GM21825 (cell line): ENCODE measurements at regions not wholly inside any gene's neighbourhood (a gene's known extent, or its start where the extent isn't known, plus 50 kb on each side); places are given as distances from the start of the nearest gene placed in this dataset.

Experiments used
- ATAC-seq: cut with Tn5 transposase; IDR thresholded peaks from one replicate; pipeline ENCODE4 v1.9.1; 2021; ENCODE audit warnings: mild to moderate bottlenecking, moderate library complexity; ENCODE audit not compliant: unreplicated experiment

DNA sequence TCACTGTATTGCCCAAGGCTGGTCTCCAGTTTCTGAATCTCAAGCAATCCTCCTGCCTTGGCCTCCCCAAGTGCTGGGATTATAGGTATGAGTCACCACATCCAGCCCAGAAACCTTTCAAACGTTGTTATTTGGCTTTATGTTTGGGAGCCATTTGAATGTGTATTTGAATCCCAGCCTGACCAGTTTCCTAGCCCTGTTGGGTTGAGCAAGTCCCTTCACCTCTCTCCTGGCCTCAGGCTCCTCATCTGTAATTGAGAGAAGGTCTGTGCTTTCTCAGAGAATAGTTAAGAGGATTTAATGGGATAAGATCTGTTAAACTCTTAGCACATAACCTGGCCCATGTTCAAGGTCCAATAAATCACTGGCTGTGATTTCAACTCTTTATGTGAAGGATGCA is 385.8 kb upstream of the RBFOX1 start:
- ATAC-seq = no peak

- ATAC-seq = no peak
Measured at GRCh38 chr16:6946106-6946505, 386.5 kb upstream of the RBFOX1 start.

GRCh38 chr16:6940968-6941367 is 391.7 kb upstream of the RBFOX1 start:
- no peak for ATAC-seq

DNA sequence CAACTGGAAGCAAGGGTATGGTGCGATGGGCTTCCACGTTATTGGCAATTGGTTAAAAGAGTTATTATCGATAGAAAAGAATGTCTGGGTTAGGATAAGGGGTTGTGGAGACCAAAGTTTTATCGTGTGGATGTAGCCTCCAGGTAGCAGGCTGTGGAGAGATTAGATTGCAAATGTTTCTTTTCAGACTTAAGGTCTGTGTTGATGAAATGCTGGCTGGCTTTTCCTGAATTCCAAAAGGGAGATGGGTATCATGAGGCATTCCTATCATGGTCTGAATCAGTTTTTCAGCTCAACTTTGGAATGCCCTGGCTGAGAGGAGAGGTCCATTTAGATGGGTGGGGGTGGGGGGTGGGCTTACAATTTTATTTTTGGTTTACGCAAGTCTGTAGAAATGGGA is 395.0 kb upstream of the RBFOX1 start:
- no peak for ATAC-seq

DNA sequence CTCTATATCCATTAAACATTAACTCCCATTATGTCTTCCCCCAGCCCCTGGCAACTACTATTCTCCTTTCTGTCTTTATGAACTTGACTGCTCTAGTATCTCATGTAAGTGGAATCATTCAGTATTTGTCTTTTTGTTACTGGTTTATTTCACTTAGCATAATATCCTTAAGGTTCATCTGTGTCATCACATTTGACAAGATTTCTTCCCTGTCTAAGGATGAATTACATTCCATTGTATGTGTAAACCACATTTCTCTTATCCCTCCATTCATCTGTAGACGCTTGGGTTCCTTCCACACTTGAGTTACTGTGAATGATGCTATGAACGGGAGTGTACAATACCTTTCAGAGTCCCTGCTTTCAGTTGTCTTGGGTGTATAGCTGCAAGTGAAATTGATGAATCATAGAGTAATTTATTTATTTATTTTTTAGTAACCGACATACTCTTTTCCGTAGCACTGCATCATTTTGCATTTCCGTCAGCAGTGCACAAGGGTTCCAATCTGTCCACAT is 399.7 kb upstream of the RBFOX1 start:
- ATAC-seq = no peak

GRCh38 chr16:6929868-6930267 is 402.8 kb upstream of the RBFOX1 start:
- no peak for ATAC-seq

GRCh38 chr16:6926762-6927161 is 405.9 kb upstream of the RBFOX1 start:
- ATAC-seq = no peak

GRCh38 chr16:6926341-6926740 is 406.3 kb upstream of the RBFOX1 start:
- no peak for ATAC-seq

GRCh38 chr16:6918646-6919045 is 414.0 kb upstream of the RBFOX1 start:
- ATAC-seq = no peak

DNA sequence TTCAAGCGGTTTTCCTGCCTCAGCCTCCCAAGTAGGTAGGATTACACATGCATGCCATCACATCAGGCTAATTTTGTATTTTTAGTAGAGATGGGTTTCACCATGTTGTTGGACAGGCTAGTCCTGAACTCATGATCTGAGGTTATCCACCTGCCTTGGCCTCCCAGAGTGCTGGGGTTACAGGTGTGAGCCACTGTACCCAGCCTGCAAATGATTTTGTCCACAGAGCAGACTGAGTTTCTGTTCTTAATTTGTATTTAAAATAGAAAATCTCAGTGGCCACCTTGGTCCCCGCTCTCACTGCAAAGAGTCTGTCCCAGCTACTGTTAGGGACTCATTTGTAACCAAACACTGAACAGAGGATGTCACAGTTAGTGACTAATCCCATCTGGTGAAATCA is 415.7 kb upstream of the RBFOX1 start:
- ATAC-seq = no peak

- ATAC-seq = no peak
Measured at GRCh38 chr16:6913566-6913965, 419.1 kb upstream of the RBFOX1 start.

DNA sequence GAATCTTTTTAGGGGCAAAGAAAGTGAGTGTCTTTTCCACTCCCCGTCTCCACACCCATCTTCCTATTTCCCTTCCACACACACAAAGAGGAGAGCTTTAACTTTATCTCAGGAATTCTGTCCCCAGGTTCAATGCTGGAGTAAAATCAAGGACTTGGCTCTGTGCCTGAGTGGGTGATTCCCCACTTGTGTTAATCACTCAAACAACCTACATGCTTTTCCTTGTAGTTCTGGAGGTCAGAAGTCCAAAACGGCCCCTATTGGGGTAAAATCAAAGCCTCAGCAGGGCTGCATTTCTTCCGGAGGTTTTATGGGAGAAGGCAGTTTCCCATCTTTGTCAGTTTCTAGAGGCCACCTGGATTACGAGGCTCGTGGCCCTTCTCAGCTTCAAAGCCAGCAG is 422.3 kb upstream of the RBFOX1 start:
- ATAC-seq = no peak

DNA sequence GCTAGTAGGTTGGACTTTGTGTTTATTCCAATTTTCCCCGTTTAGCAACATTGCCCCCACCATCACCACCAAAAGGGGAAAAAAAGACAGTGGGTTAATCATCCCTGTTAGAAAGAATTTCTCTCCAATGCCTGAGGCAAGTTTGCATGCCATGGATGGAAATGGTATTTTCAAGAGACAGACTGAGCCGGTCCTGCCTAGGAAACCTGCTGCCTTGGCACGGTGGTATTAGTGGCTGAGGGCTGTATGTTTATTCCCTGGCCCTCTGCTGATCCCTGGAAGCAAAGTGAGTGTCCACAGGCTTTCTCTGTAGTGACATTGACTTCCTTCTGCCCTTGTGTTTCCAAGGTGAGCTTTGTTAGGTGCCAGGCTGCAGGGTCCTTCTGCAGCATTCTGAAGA is 427.0 kb upstream of the RBFOX1 start:
- no peak for ATAC-seq

DNA sequence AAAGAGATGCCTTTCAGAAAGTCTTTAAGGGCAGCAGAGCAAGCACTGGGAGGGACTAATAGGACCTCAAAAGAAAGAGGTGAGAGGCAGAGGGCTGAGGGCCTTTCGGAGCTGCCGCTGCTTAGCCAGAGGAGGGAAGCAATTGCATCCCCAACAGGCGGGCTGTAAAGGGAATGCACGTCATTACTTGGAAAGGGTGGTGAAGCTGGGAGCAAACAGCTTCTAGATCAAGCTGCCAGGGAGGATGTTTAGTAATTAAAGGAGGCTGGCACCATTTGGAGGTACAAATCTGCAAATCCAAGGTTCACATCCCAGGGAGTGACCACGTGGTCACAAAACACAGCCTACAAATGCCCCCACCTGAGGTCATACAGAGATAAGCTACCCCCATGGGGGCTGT is 429.0 kb upstream of the RBFOX1 start:
- no peak for ATAC-seq

DNA sequence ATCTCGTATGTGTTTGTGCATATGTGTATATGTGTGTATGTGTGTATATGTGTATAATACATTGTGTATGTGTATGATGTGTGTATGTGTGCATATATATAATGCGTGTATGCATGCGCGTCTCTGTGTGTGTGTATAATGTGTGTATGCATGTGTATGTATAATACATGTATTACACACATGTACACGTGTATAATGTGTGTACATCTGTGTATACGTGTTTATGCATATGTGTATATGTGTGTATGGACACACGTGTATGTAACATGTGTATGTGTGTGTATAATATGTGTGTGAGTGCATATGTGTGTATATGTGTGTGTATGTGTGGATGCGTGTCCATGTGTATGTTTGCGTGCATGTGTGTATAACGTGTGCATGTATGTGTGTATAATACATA is 433.7 kb upstream of the RBFOX1 start:
- no peak for ATAC-seq

DNA sequence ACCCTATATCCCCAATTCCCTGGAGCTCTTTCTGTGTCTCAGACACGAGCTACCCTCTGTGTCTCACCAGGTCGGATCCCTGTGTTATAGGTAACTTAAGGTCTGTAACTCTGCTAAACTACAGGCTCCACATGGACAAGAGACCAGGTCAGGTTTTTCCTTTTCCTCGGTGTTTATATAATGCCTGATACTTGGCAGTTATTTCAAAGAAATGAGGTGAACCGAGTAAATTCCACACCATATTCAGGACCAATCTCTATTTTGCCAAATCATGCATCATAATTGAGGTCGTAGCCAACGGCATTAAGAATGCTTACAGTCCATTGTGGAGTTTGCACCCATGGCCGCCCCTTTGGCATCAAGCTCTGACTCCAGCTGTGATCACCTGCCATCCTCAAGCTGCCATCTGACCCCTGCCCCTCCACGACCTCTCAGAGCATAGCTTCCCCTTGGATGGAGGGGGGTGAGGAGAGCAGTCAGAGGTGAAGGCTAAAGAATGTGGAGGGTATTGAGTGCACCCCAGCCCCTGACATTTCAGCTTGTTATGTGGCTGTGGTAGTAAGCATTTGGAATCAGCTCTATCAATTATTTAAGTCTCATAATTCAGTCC is 434.7 kb upstream of the RBFOX1 start:
- ATAC-seq = no peak

- no peak for ATAC-seq
Measured at GRCh38 chr16:6892966-6893365, 439.7 kb upstream of the RBFOX1 start.

DNA sequence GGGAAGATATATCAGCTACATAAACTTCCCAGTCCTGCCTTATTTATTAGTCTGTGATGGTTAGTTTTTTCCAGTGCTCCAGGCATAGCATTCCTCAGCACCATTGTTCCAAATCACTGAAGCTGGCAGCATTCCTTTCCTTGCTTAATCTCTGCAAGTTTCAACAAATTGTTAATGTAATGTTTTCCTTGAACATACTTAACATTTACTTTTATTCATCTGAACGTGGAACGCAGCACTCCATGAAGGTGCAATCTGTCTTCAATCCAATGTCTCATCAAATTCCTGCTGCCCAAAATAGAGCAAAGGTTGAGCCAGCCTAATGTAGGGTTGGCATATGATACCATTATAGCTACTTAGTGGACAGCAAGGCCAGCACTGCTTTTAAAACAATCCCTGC is 441.1 kb upstream of the RBFOX1 start:
- no peak for ATAC-seq

DNA sequence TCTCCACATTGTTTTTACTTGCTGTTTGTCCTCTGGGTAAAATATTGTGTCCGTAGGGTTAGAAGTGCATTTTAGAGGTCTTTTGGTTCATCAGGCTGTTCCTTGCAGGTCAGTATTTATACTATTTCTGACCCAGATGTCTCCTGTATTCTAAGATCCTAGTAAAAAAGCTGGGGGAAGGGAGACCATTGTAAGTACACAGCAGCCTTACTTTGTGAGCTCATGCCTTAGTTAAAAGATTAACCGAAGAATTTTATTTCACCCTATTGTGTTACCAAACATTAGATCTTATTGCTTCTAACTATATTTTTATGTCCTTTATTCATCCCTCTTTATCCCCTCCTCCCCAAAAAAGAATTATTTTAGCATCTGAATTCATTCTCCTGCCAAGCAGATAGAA is 444.1 kb upstream of the RBFOX1 start:
- ATAC-seq = no peak

GRCh38 chr16:6884002-6884401 is 448.6 kb upstream of the RBFOX1 start:
- no peak for ATAC-seq

- ATAC-seq = no peak
Measured at GRCh38 chr16:6880263-6880662, 452.4 kb upstream of the RBFOX1 start.

- no peak for ATAC-seq
Measured at GRCh38 chr16:6864671-6865070, 468.0 kb upstream of the RBFOX1 start.

DNA sequence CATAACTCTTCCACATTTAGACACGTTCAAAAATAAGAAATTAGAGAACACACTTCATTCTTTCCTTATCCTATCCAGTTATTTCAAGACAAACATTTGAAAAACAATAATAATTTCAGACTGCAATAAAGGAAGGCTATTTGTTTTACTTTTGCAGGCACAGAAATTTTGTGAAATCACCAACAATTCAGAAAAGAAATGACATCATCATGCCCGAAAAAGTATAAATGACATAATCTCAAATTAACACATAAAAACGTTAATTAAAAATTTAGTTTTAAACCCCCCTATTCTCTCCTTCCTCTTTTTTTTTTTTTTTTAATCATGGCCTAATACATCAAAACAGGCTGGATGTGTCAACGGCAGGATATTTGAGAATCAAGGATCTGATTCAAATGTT is 468.4 kb upstream of the RBFOX1 start:
- no peak for ATAC-seq
